Smooth muscle cell (in vitro differentiated cells): ENCODE measurements at regions not wholly inside any gene's neighbourhood (a gene's known extent, or its start where the extent isn't known, plus 50 kb on each side); places are given as distances from the start of the nearest gene placed in this dataset.

Experiments
- DNase-seq: peaks from one replicate; lab custom pipeline; 2025; ENCODE audit not compliant: unreplicated experiment; lab: John Stamatoyannopoulos, UW
- H2AFZ ChIP-seq: fragments of 200-600 bp; sonication (generic); 2 replicates; pipeline ENCODE4 v1.6.0; 2016; ENCODE audit warnings: antibody characterized with exemption, low read depth, mild to moderate bottlenecking
- H3F3A ChIP-seq: fragments of 200-600 bp; sonication (generic); 2 replicates; pipeline ENCODE4 v1.6.0; 2017; ENCODE audit warnings: antibody characterized with exemption, low read depth
- H3K27ac ChIP-seq: fragments of 200-600 bp; sonication (generic); 2 replicates; pipeline ENCODE4 v1.5.1; 2016; ENCODE audit warnings: low read depth, mild to moderate bottlenecking
- H3K27me3 ChIP-seq: fragments of 200-600 bp; sonication (generic); 2 replicates; pipeline ENCODE4 v1.6.1; 2016; ENCODE audit warnings: low read depth, mild to moderate bottlenecking
- H3K36me3 ChIP-seq: fragments of 200-600 bp; sonication (generic); 2 replicates; pipeline ENCODE4 v1.5.1; 2016; ENCODE audit warnings: low read depth
- H3K4me1 ChIP-seq: fragments of 200-600 bp; sonication (generic); 2 replicates; pipeline ENCODE4 v1.5.1; 2016; ENCODE audit warnings: low read depth
- H3K4me2 ChIP-seq: fragments of 200-600 bp; sonication (generic); 2 replicates; pipeline ENCODE4 v1.6.0; 2016; ENCODE audit warnings: mild to moderate bottlenecking
- H3K4me3 ChIP-seq: fragments of 200-600 bp; sonication (generic); 2 replicates; pipeline ENCODE4 v1.5.1; 2016; ENCODE audit warnings: mild to moderate bottlenecking
- H3K79me2 ChIP-seq: fragments of 200-600 bp; sonication (generic); 2 replicates; pipeline ENCODE4 v1.6.0; 2016; ENCODE audit warnings: low read depth, mild to moderate bottlenecking
- H3K9ac ChIP-seq: fragments of 200-600 bp; sonication (generic); 2 replicates; pipeline ENCODE4 v1.6.0; 2016; ENCODE audit warnings: low read depth
- H3K9me3 ChIP-seq: fragments of 200-600 bp; sonication (generic); replicated peaks from 2 replicates; pipeline ENCODE4 v1.5.1; 2016; ENCODE audit warnings: low read depth
- H4K20me1 ChIP-seq: fragments of 200-600 bp; sonication (generic); 2 replicates; pipeline ENCODE4 v1.6.0; 2016; ENCODE audit warnings: low read depth
- CTCF ChIP-seq: fragments of 200-600 bp; sonication (generic); IDR thresholded peaks from 2 replicates; pipeline ENCODE4 v1.5.1; 2017; ENCODE audit warnings: borderline replicate concordance, mild to moderate bottlenecking, antibody characterized with exemption; ENCODE audit not compliant: insufficient read depth, poor library complexity, severe bottlenecking
- WGBS: methylation state at CpG from one replicate; pipeline ENCODE4 v1.1.7; 2016; ENCODE audit warnings: low lambda C conversion rate; 5-methylcytosine and 5-hydroxymethylcytosine counted together

- no peak for DNase-seq
- Histone ChIP-seq H3K4me1 (no peaks in the 10 kb centered on the region), H3F3A (no peaks in the 10 kb centered on the region), H3K4me2 (no peak overlapping the region), H3K27me3 (peaks cover 7% of the 10 kb centered on the region), H3K9me3 (no peaks in the 10 kb centered on the region), H3K79me2 (no peaks in the 10 kb centered on the region), H3K9ac (no peak overlapping the region), H2AFZ (no peak overlapping the region), H3K4me3 (no peak overlapping the region), H4K20me1 (no peaks in the 10 kb centered on the region), H3K36me3 (no peaks in the 10 kb centered on the region), H3K27ac (no peak overlapping the region)
- 98% methylated on average over 1 of the region's 1 CpG for WGBS
- TF ChIP-seq CTCF, result no peak
Measured at GRCh38 chr16:80489173-80489572, 51.6 kb upstream of the DYNLRB2 start.

- Histone ChIP-seq H3K79me2 (no peaks in the 10 kb centered on the region), H3F3A (no peaks in the 10 kb centered on the region), H4K20me1 (no peaks in the 10 kb centered on the region), H3K9ac (no peak overlapping the region), H3K4me1 (no peaks in the 10 kb centered on the region), H3K9me3 (no peaks in the 10 kb centered on the region), H3K4me2 (no peak overlapping the region), H3K27me3 (peaks cover 7% of the 10 kb centered on the region), H3K27ac (no peak overlapping the region), H2AFZ (no peak overlapping the region), H3K36me3 (no peaks in the 10 kb centered on the region), H3K4me3 (no peak overlapping the region)
- WGBS, result 85% methylated on average over 2 of the region's 2 CpGs
- no peak for DNase-seq
- TF ChIP-seq CTCF, result no peak
Measured at GRCh38 chr16:80488167-80488566, 52.6 kb upstream of the DYNLRB2 start.

GRCh38 chr16:80480664-80481063, 60.1 kb upstream of the DYNLRB2 start:
- TF ChIP-seq CTCF, result no peak
- H3K4me1 ChIP-seq, result no peaks in the 10 kb centered on the region
- DNase-seq, result no peak
- H3F3A ChIP-seq, result no peaks in the 10 kb centered on the region
- H3K27ac ChIP-seq, result no peak overlapping the region
- H4K20me1 ChIP-seq, result no peaks in the 10 kb centered on the region
- peaks cover 24% of the 10 kb centered on the region for H3K27me3 ChIP-seq
- no peak overlapping the region for H3K9ac ChIP-seq
- WGBS, result 92% methylated on average over 4 of the region's 4 CpGs
- no peak overlapping the region for H2AFZ ChIP-seq
- H3K36me3 ChIP-seq, result no peaks in the 10 kb centered on the region
- no peaks in the 10 kb centered on the region for H3K79me2 ChIP-seq
- no peak overlapping the region for H3K4me3 ChIP-seq
- H3K4me2 ChIP-seq, result no peak overlapping the region
- no peaks in the 10 kb centered on the region for H3K9me3 ChIP-seq

- Histone ChIP-seq H3K27me3 (peaks cover 17% of the 10 kb centered on the region), H3F3A (no peaks in the 10 kb centered on the region), H3K27ac (no peak overlapping the region), H3K4me2 (no peak overlapping the region), H3K36me3 (no peaks in the 10 kb centered on the region), H4K20me1 (no peaks in the 10 kb centered on the region), H3K4me1 (no peaks in the 10 kb centered on the region), H2AFZ (no peak overlapping the region), H3K9me3 (no peaks in the 10 kb centered on the region), H3K4me3 (no peak overlapping the region), H3K9ac (no peak overlapping the region), H3K79me2 (no peaks in the 10 kb centered on the region)
- 96% methylated on average over 2 of the region's 2 CpGs for WGBS
- TF ChIP-seq CTCF, result no peak
- no peak for DNase-seq
Measured at GRCh38 chr16:80477838-80478237, 63.0 kb upstream of the DYNLRB2 start.
